GM23248 (cell line): ENCODE measurements at regions not wholly inside any gene's neighbourhood (a gene's known extent, or its start where the extent isn't known, plus 50 kb on each side); places are given as distances from the start of the nearest gene placed in this dataset.

Source experiments
- DNase-seq: peaks from one replicate; pipeline ENCODE4 v3.0.0-alpha.2; 2015
- H2AFZ ChIP-seq: fragments of 200-600 bp; sonication (generic); 2 replicates; pipeline ENCODE4 v1.6.1; 2016; ENCODE audit warnings: antibody characterized with exemption
- H3F3A ChIP-seq: fragments of 200-600 bp; sonication (generic); 2 replicates; pipeline ENCODE4 v1.6.1; 2016; ENCODE audit warnings: mild to moderate bottlenecking, antibody characterized with exemption, mixed run types; ENCODE audit not compliant: insufficient read depth
- H3K27ac ChIP-seq: fragments of 200-600 bp; sonication (generic); 2 replicates; pipeline ENCODE4 v1.5.1; 2016; ENCODE audit warnings: mild to moderate bottlenecking
- H3K27me3 ChIP-seq: fragments of 200-600 bp; sonication (generic); replicated peaks from 2 replicates; pipeline ENCODE4 v1.6.1; 2016; ENCODE audit warnings: mild to moderate bottlenecking; ENCODE audit not compliant: insufficient read depth
- H3K36me3 ChIP-seq: fragments of 200-600 bp; sonication (generic); 2 replicates; pipeline ENCODE4 v1.6.1; 2016; ENCODE audit warnings: low read depth, mild to moderate bottlenecking
- H3K4me1 ChIP-seq: fragments of 200-600 bp; sonication (generic); 2 replicates; pipeline ENCODE4 v1.6.1; 2016; ENCODE audit warnings: mild to moderate bottlenecking; ENCODE audit not compliant: insufficient read depth
- H3K4me2 ChIP-seq: fragments of 200-600 bp; sonication (generic); one replicate; pipeline ENCODE4 v1.6.1; 2016; ENCODE audit warnings: mild to moderate bottlenecking; ENCODE audit not compliant: unreplicated experiment
- H3K4me3 ChIP-seq: fragments of 200-600 bp; sonication (generic); 2 replicates; pipeline ENCODE4 v1.5.1; 2016; ENCODE audit warnings: mild to moderate bottlenecking
- H3K79me2 ChIP-seq: fragments of 200-600 bp; sonication (generic); 2 replicates; pipeline ENCODE4 v1.6.1; 2016; ENCODE audit warnings: mild to moderate bottlenecking; ENCODE audit not compliant: insufficient read depth
- H3K9ac ChIP-seq: fragments of 200-600 bp; sonication (generic); 2 replicates; pipeline ENCODE4 v1.6.1; 2016; ENCODE audit warnings: mild to moderate bottlenecking
- H3K9me2 ChIP-seq: fragments of 200-600 bp; sonication (generic); 2 replicates; pipeline ENCODE4 v1.6.1; 2016; ENCODE audit warnings: mixed run types, mild to moderate bottlenecking, moderate library complexity; ENCODE audit not compliant: insufficient read depth
- H3K9me3 ChIP-seq: fragments of 200-600 bp; sonication (generic); one replicate; pipeline ENCODE4 v1.6.1; 2017; ENCODE audit warnings: low read depth
- H4K20me1 ChIP-seq: fragments of 200-600 bp; sonication (generic); 2 replicates; pipeline ENCODE4 v1.6.0; 2016; ENCODE audit not compliant: insufficient read depth
- EZH2 ChIP-seq: fragments of 200-600 bp; sonication (generic); IDR thresholded peaks from 2 replicates; pipeline ENCODE4 v1.6.1; 2018; ENCODE audit warnings: antibody characterized with exemption, mild to moderate bottlenecking; ENCODE audit not compliant: insufficient read depth, poor library complexity, severe bottlenecking
- EZH2phosphoT487 ChIP-seq: fragments of 200-600 bp; sonication (generic); IDR thresholded peaks from 2 replicates; pipeline ENCODE4 v1.6.1; 2018; ENCODE audit warnings: antibody characterized with exemption, moderate library complexity, mild to moderate bottlenecking, low read depth; ENCODE audit not compliant: insufficient read depth
- WGBS, 2 experiments: methylation state at CpG; one replicate each; pipeline ENCODE4 v1.1.6; 2015 to 2017; ENCODE audit warnings: low lambda C conversion rate in 2 of 2, low coverage in 1 of 2; ENCODE audit errors: missing lambda C conversion rate in 2 of 2; 5-methylcytosine and 5-hydroxymethylcytosine counted together
- in situ Hi-C: fragments of 300-500 bp; cut with MboI; formaldehyde crosslinking; loops from 2 replicates; pipeline ENCODE4 v1.15.0; 2020

GRCh38 chr14:26338231-26338630 is 259.6 kb downstream of the NOVA1 start:
- DNase-seq, result no peak
- H3K27ac ChIP-seq, result no peak overlapping the region
- 50 to 58% methylated on average over 2 of the region's 2 CpGs for WGBS, 2 experiments
- H3K4me2 ChIP-seq, result no peak overlapping the region
- no peaks in the 10 kb centered on the region for H3K79me2 ChIP-seq
- no peak overlapping the region for H3K4me3 ChIP-seq
- H4K20me1 ChIP-seq, result no peaks in the 10 kb centered on the region
- H3F3A ChIP-seq, result no peaks in the 10 kb centered on the region
- no peak overlapping the region for H3K9ac ChIP-seq
- TF ChIP-seq EZH2phosphoT487 (no peak), EZH2 (no peak)
- no peaks in the 10 kb centered on the region for H3K27me3 ChIP-seq
- in situ Hi-C loops, result no loop called here
- H3K9me2 ChIP-seq, result no peaks in the 10 kb centered on the region; the same call in 1 of the 2 replicates
- H3K9me3 ChIP-seq, result no peaks in the 10 kb centered on the region
- H3K36me3 ChIP-seq, result no peaks in the 10 kb centered on the region
- no peaks in the 10 kb centered on the region for H3K4me1 ChIP-seq
- H2AFZ ChIP-seq, result no peak overlapping the region

DNA sequence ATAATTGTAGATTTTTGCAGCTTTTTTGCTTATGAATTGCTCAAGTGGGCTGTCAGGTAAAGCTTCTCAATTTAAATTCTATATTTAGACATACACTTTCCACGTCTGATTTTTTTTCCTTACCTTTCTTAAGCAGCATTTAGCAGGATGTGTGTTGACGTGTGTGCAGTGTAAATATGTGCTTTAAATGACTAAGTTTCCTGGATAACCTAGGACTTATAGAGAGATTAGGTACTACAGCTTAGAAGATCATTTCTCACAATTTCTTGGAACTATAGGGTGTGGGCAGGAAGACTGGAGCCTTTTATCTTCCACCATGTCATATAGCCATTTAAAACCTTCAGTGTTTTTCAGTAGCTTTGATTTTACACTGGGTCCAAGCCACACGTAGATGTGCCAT is 263.5 kb downstream of the NOVA1 start:
- TF ChIP-seq EZH2 (no peak), EZH2phosphoT487 (no peak)
- no peaks in the 10 kb centered on the region for H3K4me1 ChIP-seq
- no peak overlapping the region for H3K4me3 ChIP-seq
- no peak overlapping the region for H3K27ac ChIP-seq
- DNase-seq, result no peak
- H3K9me3 ChIP-seq, result no peaks in the 10 kb centered on the region
- H3K9me2 ChIP-seq, result no peaks in the 10 kb centered on the region; the same call in 1 of the 2 replicates
- WGBS, 2 experiments, result 48 to 57% methylated on average over 3 of the region's 3 CpGs
- H2AFZ ChIP-seq, result no peak overlapping the region
- H3K4me2 ChIP-seq, result no peak overlapping the region
- H3K36me3 ChIP-seq, result no peaks in the 10 kb centered on the region
- H4K20me1 ChIP-seq, result no peaks in the 10 kb centered on the region
- H3K27me3 ChIP-seq, result no peaks in the 10 kb centered on the region
- no peaks in the 10 kb centered on the region for H3F3A ChIP-seq
- H3K79me2 ChIP-seq, result no peaks in the 10 kb centered on the region
- in situ Hi-C loops, result no loop called here
- no peak overlapping the region for H3K9ac ChIP-seq

GRCh38 chr14:26332966-26333365 is 264.9 kb downstream of the NOVA1 start:
- no peaks in the 10 kb centered on the region for H3K4me1 ChIP-seq
- no peaks in the 10 kb centered on the region for H3K27me3 ChIP-seq
- H3K9ac ChIP-seq, result no peak overlapping the region
- no peaks in the 10 kb centered on the region for H3F3A ChIP-seq
- H4K20me1 ChIP-seq, result no peaks in the 10 kb centered on the region
- H3K4me2 ChIP-seq, result no peak overlapping the region
- in situ Hi-C loops, result no loop called here
- H3K36me3 ChIP-seq, result no peaks in the 10 kb centered on the region
- no peak overlapping the region for H2AFZ ChIP-seq
- WGBS, 2 experiments, result 57 to 58% methylated on average over 10 to 11 of the region's 11 CpGs
- peak; percentile 51 for DNase-seq
- no peak overlapping the region for H3K27ac ChIP-seq
- H3K4me3 ChIP-seq, result no peak overlapping the region
- H3K9me2 ChIP-seq, result no peaks in the 10 kb centered on the region; the same call in 1 of the 2 replicates
- H3K79me2 ChIP-seq, result no peaks in the 10 kb centered on the region
- TF ChIP-seq EZH2 (no peak), EZH2phosphoT487 (no peak)
- H3K9me3 ChIP-seq, result no peaks in the 10 kb centered on the region

DNA sequence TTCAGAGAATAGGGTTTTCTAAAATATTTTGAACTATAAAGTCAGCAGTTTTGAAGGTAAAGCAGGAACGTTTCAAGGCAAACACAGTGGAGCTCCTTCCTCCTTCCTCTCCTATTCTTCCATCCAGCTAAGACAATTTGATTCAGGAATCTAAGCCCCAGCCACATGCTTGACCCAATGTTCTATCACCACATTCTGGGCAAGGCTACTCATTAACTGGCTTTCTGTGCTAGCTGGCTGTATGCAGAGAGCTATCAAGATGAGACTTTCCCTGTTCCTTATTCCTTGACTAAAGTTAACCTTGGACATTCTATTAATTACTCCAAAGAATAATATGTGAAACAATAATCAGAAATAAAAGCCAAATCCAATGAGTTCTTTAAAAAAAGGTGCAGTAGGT is 266.9 kb downstream of the NOVA1 start:
- TF ChIP-seq EZH2phosphoT487 (no peak), EZH2 (no peak)
- H3K9ac ChIP-seq, result no peak overlapping the region
- no peak overlapping the region for H3K4me2 ChIP-seq
- no peaks in the 10 kb centered on the region for H3K27me3 ChIP-seq
- H2AFZ ChIP-seq, result no peak overlapping the region
- no peaks in the 10 kb centered on the region for H3F3A ChIP-seq
- H3K4me1 ChIP-seq, result no peaks in the 10 kb centered on the region
- no peaks in the 10 kb centered on the region for H3K79me2 ChIP-seq
- H3K27ac ChIP-seq, result no peak overlapping the region
- 21 to 42% methylated on average over 1 of the region's 1 CpG for WGBS, 2 experiments
- DNase-seq, result no peak
- H3K9me3 ChIP-seq, result no peaks in the 10 kb centered on the region
- no peaks in the 10 kb centered on the region for H4K20me1 ChIP-seq
- H3K4me3 ChIP-seq, result no peak overlapping the region
- H3K9me2 ChIP-seq, result no peaks in the 10 kb centered on the region; the same call in 1 of the 2 replicates
- no peaks in the 10 kb centered on the region for H3K36me3 ChIP-seq
- in situ Hi-C loops, result no loop called here

DNA sequence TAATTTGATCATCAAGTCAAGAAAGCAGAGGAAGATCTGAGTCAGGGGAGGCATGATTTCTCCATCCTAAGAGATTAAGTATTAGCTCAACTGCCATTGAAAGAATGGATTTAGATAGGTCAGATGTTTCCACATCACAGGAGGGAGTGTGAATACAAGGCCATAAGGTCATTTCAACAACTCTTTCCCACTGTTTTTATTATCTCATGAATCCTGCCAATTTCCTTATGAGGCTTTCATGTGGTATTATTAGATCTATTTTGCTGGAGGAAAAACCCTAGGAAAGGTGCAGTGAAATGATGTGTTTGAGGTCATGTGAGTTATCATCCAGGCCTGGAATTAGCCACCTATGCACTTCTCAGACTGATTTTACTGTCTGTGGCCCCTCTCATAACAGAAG is 269.0 kb downstream of the NOVA1 start:
- no peak overlapping the region for H2AFZ ChIP-seq
- TF ChIP-seq EZH2phosphoT487, result no peak
- no peak for TF ChIP-seq EZH2
- no peaks in the 10 kb centered on the region for H3K9me2 ChIP-seq
- in situ Hi-C loops, result no loop called here
- H3K4me1 ChIP-seq, result no peaks in the 10 kb centered on the region
- no peaks in the 10 kb centered on the region for H3K27me3 ChIP-seq
- no peak overlapping the region for H3K4me3 ChIP-seq
- H4K20me1 ChIP-seq, result no peaks in the 10 kb centered on the region
- no peak for DNase-seq
- H3K27ac ChIP-seq, result no peak overlapping the region
- no peak overlapping the region for H3K9ac ChIP-seq
- H3K4me2 ChIP-seq, result no peak overlapping the region
- H3K9me3 ChIP-seq, result no peaks in the 10 kb centered on the region
- no peaks in the 10 kb centered on the region for H3K36me3 ChIP-seq
- H3K79me2 ChIP-seq, result no peaks in the 10 kb centered on the region
- H3F3A ChIP-seq, result no peaks in the 10 kb centered on the region
